ENCODE measurements at regions not wholly inside any gene's neighbourhood (a gene's known extent, or its start where the extent isn't known, plus 50 kb on each side); places are given as distances from the start of the nearest gene placed in this dataset.
"Not testable (repeated sequence)": the region's sequence is repeated elsewhere in the genome, so short reads cannot be mapped to it uniquely, and the experiment has no call there.

- DNase-seq: no peak
- TF ChIP-seq POLR2A (IDR thresholded peaks at IDR 0.05; ENCODE audit: low read length) (no peak), GATA1 (IDR thresholded peaks at IDR 0.05; ENCODE audit: low read depth, low read length) (no peak)
These were observed 64.0 kb downstream of the GPRASP3 start for GRCh38 chrX:102784550-102784949.

GRCh38 chrX:102787283-102787682 lies 66.7 kb downstream of the GPRASP3 start:
- TF ChIP-seq POLR2A (IDR thresholded peaks at IDR 0.05; ENCODE audit: low read length) (no peak), GATA1 (IDR thresholded peaks at IDR 0.05; ENCODE audit: low read depth, low read length) (no peak)
- no peak for DNase-seq

GRCh38 chrX:102808336-102808735 lies 87.8 kb downstream of the GPRASP3 start:
- DNase-seq: no peak
- TF ChIP-seq GATA1 (IDR thresholded peaks at IDR 0.05; ENCODE audit: low read depth, low read length) (no peak), POLR2A (IDR thresholded peaks at IDR 0.05; ENCODE audit: low read length) (no peak)

- not testable (repeated sequence) for DNase-seq
These were observed 97.7 kb downstream of the GPRASP3 start for GRCh38 chrX:102818269-102818668.

GRCh38 chrX:102832661-102833060 lies 104.4 kb upstream of the RAB40AL start:
- peak; percentile 71 to 79 for DNase-seq

GRCh38 chrX:102833136-102833535 lies 103.9 kb upstream of the RAB40AL start:
- DNase-seq: peak; percentile 4 to 37

More at GRCh38 chrX:102832661-102833060, 104.4 kb upstream of the RAB40AL start:
- TF ChIP-seq GATA1 (IDR thresholded peaks at IDR 0.05; ENCODE audit: low read depth, low read length) (no peak), POLR2A (IDR thresholded peaks at IDR 0.05; ENCODE audit: low read length) (no peak)

GRCh38 chrX:102835504-102836146 lies 101.4 kb upstream of the RAB40AL start:
- peak; percentile 41 to 62 for DNase-seq

More at GRCh38 chrX:102833136-102833535, 103.9 kb upstream of the RAB40AL start:
- TF ChIP-seq GATA1 (IDR thresholded peaks at IDR 0.05; ENCODE audit: low read depth, low read length): no peak

GRCh38 chrX:102837847-102838246 lies 99.2 kb upstream of the RAB40AL start:
- peak; percentile 57 to 77 for DNase-seq
- TF ChIP-seq POLR2A (IDR thresholded peaks at IDR 0.05; ENCODE audit: low read length) (no peak), GATA1 (IDR thresholded peaks at IDR 0.05; ENCODE audit: low read depth, low read length) (no peak)

More at GRCh38 chrX:102835504-102836146, 101.4 kb upstream of the RAB40AL start:
- no peak for TF ChIP-seq POLR2A (IDR thresholded peaks at IDR 0.05; ENCODE audit: low read length)
- no peak for TF ChIP-seq GATA1 (IDR thresholded peaks at IDR 0.05; ENCODE audit: low read depth, low read length)

GRCh38 chrX:102840871-102841705 lies 96.0 kb upstream of the RAB40AL start:
- TF ChIP-seq GATA1 (IDR thresholded peaks at IDR 0.05; ENCODE audit: low read depth, low read length) (no peak), POLR2A (IDR thresholded peaks at IDR 0.05; ENCODE audit: low read length) (no peak)
- DNase-seq: peak; percentile 56 to 58

GRCh38 chrX:102841706-102842003 lies 95.4 kb upstream of the RAB40AL start:
- no peak for DNase-seq
- TF ChIP-seq POLR2A (IDR thresholded peaks at IDR 0.05; ENCODE audit: low read length) (no peak), GATA1 (IDR thresholded peaks at IDR 0.05; ENCODE audit: low read depth, low read length) (no peak)

- no peak for TF ChIP-seq GATA1 (IDR thresholded peaks at IDR 0.05; ENCODE audit: low read depth, low read length)
- TF ChIP-seq POLR2A (IDR thresholded peaks at IDR 0.05; ENCODE audit: low read length): no peak
- DNase-seq: no peak
These were observed 92.1 kb upstream of the RAB40AL start for GRCh38 chrX:102845020-102845419.

- TF ChIP-seq GATA1 (IDR thresholded peaks at IDR 0.05; ENCODE audit: low read depth, low read length) (no peak), POLR2A (IDR thresholded peaks at IDR 0.05; ENCODE audit: low read length) (no peak)
- no peak for DNase-seq
These were observed 90.4 kb upstream of the RAB40AL start for GRCh38 chrX:102846544-102847236.

- no peak for DNase-seq
- no peak for TF ChIP-seq POLR2A (IDR thresholded peaks at IDR 0.05; ENCODE audit: low read length)
- TF ChIP-seq GATA1 (IDR thresholded peaks at IDR 0.05; ENCODE audit: low read depth, low read length): no peak
These were observed 89.7 kb upstream of the RAB40AL start for GRCh38 chrX:102847362-102847761.

GRCh38 chrX:102849396-102849795 lies 87.7 kb upstream of the RAB40AL start:
- TF ChIP-seq GATA1 (IDR thresholded peaks at IDR 0.05; ENCODE audit: low read depth, low read length): no peak
- no peak for TF ChIP-seq POLR2A (IDR thresholded peaks at IDR 0.05; ENCODE audit: low read length)
- DNase-seq: no peak

GRCh38 chrX:102858826-102859549 lies 78.1 kb upstream of the RAB40AL start:
- DNase-seq: not testable (repeated sequence)
